ENCODE measurements at regions not wholly inside any gene's neighbourhood (a gene's known extent, or its start where the extent isn't known, plus 50 kb on each side); places are given as distances from the start of the nearest gene placed in this dataset.

DNA sequence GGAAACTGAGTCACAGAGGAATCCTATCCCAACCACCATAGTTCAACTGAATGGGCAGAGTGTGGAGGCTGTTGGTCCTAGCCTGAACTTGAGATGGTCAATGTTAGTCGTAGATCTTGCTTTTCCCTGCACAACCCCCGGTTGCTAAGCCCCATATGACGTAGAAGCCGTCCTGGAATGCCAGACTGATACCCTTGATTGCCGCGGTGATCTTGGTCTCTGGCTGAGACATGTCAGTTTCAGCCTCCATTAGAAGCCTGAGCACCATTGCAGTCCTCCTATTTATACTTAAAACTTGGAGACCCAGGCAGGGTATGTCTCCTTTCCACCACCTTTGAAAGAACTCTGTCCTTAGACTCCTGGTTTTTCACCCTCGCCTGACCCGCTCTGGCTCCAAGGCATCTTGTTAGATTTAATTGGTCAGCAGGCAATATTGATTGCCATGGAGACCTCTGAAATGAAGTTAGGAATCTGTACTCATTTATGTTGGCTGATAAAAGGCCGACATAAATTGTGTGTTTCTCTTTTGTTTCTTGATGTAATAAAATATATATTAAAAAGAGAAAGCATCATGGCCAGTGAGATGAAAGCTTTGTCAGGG lies 53.4 kb downstream of the RPLP1 start:
- no peak for DNase-seq

- no peak for DNase-seq
These were observed 56.0 kb downstream of the RPLP1 start for GRCh38 chr15:69508659-69509058.

- DNase-seq, result no peak
These were observed 56.5 kb downstream of the RPLP1 start for GRCh38 chr15:69509131-69509530.

DNA sequence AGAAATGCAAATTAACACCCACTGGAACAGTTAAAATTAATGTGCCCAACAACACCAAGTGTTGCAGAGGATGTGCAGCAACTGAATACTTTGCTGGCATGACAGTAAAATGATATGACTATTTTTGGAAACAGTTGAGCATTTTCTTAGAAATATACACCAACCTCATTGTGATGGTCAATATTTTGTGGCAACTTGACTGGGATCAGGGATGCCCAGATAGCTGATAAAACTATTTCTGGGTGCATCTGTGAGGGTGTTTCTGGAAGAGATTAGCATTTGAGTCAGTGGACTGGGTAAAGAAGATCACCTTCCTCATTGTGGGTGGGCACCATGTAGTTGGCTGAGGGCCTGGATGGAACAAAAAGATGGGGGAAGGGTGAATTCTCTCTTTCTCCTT lies 57.9 kb downstream of the RPLP1 start:
- no peak for DNase-seq

- no peak for DNase-seq
These were observed 58.4 kb downstream of the RPLP1 start for GRCh38 chr15:69511015-69511414.

DNA sequence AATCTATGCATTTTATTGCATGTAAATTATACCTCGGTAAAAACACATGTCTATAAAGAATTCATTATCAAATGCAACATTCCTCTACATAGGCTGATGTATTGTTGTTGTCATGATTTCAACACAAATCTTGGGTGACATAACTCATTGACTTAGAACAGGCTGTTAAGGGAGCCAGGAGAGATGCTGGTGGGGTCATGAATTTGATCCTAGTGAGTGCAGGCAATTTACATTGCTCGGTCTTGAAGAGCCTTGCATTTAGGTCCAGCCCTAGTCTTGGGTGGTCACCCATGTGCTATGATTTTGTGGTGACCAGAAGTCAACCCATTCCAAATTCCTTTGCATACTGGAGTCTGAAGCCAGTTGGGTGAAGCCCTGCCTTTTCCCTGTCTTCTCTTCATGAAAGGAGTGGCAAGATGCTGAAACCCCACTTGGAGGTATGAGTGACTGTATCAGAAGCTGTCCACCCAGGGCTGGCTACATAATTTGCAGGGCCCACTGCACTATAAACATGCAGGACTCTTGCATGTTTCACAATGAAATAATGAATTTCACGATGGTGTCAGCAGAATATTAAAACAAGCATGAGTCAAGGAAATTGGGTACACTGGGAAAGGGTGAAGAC lies 59.2 kb downstream of the RPLP1 start:
- no peak for DNase-seq

- no peak for DNase-seq
These were observed 60.9 kb downstream of the RPLP1 start for GRCh38 chr15:69513450-69513960.

- DNase-seq, result no peak
These were observed 61.4 kb downstream of the RPLP1 start for GRCh38 chr15:69513986-69514385.

DNA sequence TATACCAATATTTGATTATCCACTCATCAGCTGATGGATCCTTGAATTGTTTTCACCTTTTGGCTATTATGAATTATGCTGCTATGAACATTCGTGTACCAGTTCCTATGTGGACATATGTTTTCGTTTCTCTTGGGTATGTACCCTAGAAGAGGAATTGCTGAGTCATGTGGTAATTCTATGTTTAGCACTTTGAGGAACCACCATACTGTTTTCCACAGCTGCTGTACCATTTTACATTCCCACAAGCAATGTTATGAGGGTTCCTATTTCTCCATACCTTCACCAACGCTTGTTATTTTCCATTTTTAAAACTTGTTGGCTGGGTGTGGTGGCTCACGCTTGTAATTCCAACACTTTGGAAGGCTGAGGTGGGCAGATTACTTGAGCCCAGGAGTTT lies 62.9 kb downstream of the RPLP1 start:
- DNase-seq, result no peak

- DNase-seq, result no peak
These were observed 63.3 kb downstream of the RPLP1 start for GRCh38 chr15:69515926-69516325.

- no peak for DNase-seq
These were observed 64.4 kb downstream of the RPLP1 start for GRCh38 chr15:69517052-69517451.

- no peak for DNase-seq
These were observed 66.2 kb downstream of the RPLP1 start for GRCh38 chr15:69518806-69519205.

DNA sequence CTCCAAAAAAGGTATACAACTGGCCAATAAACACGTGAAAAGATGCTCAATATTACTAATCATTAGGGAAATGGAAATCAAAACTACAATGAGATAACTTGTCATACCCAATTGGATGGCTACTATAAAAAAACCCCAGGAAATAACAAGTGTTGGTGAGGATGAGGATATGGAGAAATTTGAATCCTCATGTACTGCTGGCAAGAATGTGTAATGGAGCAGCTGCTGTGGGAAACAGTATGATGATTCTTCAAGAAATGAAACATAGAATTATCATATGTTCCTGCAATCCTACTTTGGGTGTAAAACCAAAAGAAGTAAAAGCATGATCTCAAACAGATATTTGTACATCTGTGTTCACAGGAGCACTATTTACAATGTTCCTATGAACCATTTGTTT lies 67.4 kb downstream of the RPLP1 start:
- DNase-seq, result no peak

DNA sequence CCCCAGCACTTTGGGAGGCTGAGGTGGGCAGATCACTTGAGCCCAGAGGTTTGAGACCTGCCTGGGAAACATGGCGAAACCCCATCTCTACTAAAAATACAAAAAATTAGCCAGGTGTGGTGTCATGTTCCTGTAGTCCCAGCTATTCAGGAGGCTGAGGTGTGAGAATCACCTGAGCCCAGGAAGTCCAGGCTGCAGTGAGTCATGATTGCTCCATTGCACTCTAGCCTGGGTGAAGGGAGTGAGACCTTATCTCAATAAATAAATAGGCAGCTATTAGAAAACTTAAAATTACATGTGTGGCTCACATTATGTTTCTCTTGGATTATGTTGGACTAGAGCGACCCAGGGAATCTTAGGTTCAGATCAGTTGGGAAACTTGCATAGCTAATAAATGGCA lies 69.7 kb downstream of the RPLP1 start:
- DNase-seq, result no peak

DNA sequence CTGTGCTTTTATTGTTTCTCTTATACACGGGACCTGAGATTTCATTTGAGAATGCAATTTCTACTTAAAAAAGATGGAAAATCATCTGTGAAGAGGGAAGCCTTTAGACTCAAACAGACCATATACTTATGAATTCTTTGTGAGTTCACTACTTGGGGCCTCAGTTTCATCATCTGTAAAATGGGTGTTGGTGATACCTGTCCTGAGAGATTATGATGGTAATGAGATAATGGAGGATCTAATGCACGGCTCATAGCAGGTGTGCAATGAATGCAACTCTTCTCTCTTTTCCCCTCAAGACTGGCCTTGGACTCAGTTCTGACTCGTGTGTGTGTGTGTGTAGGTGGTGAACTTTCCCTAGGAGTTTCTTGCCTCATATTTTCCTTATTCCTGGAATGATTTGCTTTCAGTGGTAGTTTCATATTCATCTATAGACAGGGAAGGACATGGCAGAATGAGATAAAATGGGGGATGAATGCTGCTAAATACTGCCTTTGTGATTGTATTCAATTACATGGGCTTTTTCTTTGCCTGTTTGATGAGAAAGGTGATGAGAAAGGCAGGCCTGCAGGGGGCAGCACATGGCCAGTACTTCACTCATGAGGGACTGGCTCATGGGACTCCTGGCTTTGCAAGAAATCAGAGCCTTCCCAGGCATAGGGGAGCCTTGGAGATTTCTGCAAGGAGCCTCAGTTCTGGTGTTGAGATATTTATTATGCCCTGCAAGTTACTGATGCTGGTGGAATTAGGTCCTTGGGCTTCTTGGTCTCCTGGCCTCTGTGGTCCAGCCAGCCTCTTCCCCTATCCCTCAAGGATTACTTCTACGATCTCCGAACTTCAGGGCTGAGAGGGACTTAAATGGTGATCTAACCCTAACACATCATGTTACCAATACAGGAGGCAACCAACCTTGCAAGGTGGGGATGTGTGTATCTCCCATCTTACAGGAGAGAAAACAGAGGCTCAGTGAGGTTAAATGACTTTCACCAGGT lies 70.7 kb downstream of the RPLP1 start:
- peak; percentile 68 for DNase-seq

DNA sequence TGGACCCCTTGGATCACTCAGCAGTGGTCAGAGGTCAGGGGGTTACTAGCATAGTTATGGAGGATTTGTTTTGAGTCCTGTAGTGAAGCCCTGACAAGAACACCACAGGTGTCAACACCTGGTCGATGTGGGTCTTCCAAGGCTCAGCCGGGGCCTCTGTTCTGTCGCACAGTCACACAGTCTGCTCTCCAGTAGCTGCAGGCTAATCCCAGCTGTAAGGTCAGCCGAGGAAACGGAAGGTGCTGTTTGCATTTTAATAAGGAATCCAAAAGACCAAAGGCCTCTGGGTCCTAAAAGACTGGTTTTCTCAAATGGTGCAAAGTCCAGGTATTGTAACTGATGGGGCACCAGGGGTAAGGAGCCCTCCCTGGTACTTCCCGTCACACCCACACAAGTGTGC lies 71.7 kb downstream of the RPLP1 start:
- no peak for DNase-seq

- DNase-seq, result no peak
These were observed 72.2 kb downstream of the RPLP1 start for GRCh38 chr15:69524814-69525213.

DNA sequence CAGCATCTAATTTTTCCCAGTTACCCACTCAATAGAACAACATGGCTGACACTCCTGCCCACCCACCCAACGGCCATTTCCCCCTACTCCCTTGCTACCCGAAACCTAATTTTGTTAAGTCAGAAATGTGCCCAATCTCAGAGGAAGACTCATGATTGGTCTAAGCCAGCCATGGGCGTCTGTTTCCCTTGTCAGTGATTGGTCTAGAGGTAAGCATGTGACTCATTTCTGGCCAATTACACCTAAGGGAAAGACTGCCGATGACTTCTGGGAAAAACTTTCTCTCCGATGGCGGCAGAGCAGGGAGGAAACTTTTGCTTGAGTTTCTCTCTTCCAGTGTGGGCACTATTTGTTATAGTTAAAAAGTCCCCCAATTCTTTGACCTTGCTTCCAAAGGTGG lies 72.9 kb downstream of the RPLP1 start:
- no peak for DNase-seq

DNA sequence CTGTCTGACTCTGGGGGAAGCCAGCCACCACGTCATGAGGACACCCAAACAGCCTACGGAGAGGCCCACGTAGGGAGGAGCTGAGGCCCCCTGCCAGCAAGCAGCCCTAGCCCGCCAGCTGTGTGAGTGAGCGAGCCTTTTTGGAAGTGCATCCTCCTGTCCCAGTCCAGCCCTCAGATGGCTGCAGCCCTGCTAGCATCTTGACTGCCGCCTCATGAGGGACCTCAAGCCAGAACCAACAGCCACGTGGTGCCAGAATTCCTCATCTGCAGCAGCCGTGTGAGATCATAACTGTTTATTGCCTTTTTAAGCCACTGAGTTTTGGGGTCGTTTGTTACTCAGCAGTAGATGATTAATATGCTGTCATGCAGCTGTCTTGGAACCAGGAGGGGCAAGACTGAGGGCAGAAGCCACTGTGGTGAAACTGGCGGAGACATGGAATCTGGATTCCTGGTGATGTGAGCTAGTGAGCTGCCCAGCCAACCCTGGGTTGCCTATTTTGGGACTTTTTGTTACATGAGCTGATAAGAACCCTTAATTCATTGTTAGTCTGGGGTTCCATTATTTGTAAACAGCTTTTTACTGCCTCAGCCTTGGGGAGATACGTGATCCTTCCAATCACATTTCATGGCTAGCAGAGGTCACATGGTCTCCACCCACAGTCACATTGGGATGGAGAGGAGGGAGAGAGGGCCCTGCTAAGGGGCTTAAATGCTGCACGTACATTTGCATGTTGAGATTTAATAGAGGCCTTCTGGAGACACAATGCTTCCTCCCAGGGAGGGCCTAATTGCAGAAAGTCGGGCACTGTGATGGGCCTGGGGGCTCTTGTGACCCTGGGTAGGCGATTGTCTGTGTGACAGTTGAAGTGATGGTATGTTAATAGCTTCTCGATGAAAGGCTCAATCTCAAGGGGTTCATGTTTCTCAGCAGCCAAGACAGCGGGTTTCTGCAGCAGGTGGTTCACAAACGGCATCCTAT lies 73.8 kb downstream of the RPLP1 start:
- DNase-seq, result no peak

DNA sequence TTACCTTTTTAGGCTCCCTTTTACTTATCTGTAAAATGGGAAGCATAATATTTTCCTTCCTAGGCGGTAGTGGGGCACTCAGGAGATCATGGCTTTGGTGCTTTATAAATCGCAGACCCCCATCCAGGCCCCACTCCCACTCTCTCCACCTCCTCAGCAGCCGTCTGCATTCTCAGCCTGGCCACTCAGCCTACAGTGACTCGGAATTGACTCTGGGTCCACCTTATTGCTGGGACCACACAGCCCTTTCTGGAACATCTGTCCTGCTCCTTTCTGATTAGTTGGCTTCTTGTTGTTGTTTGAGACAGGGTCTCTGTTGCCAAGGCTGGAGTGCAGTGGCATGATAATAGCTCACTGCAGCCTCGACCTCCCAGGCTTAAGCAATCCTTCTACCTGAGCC lies 76.5 kb downstream of the RPLP1 start:
- DNase-seq, result no peak

DNA sequence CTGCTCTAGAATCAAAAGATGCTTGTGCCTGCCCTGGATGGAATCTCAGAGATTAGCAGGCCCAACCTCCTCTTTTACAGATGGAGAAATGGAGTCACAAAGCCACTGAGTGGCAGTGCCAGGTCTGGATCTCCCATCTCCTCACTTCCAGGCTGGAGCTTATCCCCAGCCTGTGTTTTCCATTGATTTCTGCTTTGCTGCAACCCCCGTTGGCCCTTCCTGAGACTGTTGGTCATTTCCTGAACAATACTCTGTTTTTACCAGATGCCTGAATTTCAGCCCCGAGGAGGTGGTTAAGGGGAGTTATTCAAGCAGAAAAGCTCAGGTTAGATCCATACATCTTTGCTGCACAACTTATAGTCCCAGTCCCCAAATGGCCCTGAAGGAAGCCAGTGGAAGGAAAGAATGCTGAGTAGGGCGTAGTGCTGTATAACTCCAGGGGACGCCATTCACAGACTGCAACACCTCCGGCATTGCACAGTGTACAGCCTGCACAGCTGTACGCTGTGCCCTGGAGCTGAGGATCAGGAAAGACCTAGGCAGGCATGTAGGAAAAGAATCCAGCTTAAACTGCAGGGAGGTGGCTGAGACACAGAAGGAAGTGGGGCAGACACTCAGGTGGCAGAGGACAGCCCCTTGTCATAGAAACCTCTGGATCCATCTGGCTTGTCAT lies 77.5 kb downstream of the RPLP1 start:
- no peak for DNase-seq
